Prostate gland (tissue), 2 donors: ENCODE measurements at regions not wholly inside any gene's neighbourhood (a gene's known extent, or its start where the extent isn't known, plus 50 kb on each side); places are given as distances from the start of the nearest gene placed in this dataset.

Experiments
- DNase-seq: peaks from one replicate; pipeline ENCODE4 v3.0.0-alpha.2; 2019; ENCODE audit warnings: low spot score
- H3K27ac ChIP-seq, 2 donors: fragments of 200-600 bp; sonication (generic); 2 replicates each; pipeline ENCODE4 v1.5.1; 2017 to 2019
- H3K27me3 ChIP-seq: fragments of 200-600 bp; sonication (generic); replicated peaks from 2 replicates; pipeline ENCODE4 v1.5.1; 2019; ENCODE audit not compliant: insufficient read depth
- H3K36me3 ChIP-seq, 2 donors: fragments of 200-600 bp; sonication (generic); 1 replicate in 1 of 2; 2 replicates in 1 of 2; pipeline versions ENCODE4 v1.5.1 to v1.8.1; 2017 to 2019
- H3K4me1 ChIP-seq: fragments of 200-600 bp; sonication (generic); replicated peaks from 2 replicates; pipeline ENCODE4 v1.5.1; 2019
- H3K4me3 ChIP-seq, 2 donors: fragments of 200-600 bp; sonication (generic); 2 replicates each; pipeline ENCODE4 v1.5.1; 2017 to 2019
- H3K9me3 ChIP-seq: fragments of 200-600 bp; sonication (generic); 2 replicates; pipeline ENCODE4 v1.5.1; 2017
- CTCF ChIP-seq, 4 experiments: fragments of 200-600 bp in 2 of 4; fragments of 450-650 bp in 2 of 4; sonication (generic) in 2 of 4; IDR thresholded peaks; 1 replicate in 3 of 4; 2 replicates in 1 of 4; pipeline ENCODE4 v1.5.1; 2016 to 2019; ENCODE audit warnings: antibody characterized with exemption in 4 of 4, mild to moderate bottlenecking in 2 of 4, moderate library complexity in 2 of 4
- POLR2A ChIP-seq: fragments of 450-650 bp; IDR thresholded peaks from one replicate; pipeline ENCODE4 v1.6.1; 2016; ENCODE audit warnings: antibody characterized with exemption, mild to moderate bottlenecking
- POLR2AphosphoS5 ChIP-seq: sonication (generic); formaldehyde crosslinking; IDR thresholded peaks from one replicate; pipeline ENCODE4 v1.6.1; 2017; ENCODE audit warnings: antibody characterized with exemption
- WGBS: methylation state at CpG from one replicate; pipeline ENCODE4 v1.1.5; 2018; 5-methylcytosine and 5-hydroxymethylcytosine counted together
- intact Hi-C: fragments of 100-400 bp; cut with DNase I; formaldehyde crosslinking; loops from one replicate; pipeline ENCODE4 v1.14.2; 2022

- no peak for DNase-seq
- no peak overlapping the region for H3K27ac ChIP-seq
- intact Hi-C loops, result no loop called here
- H3K27me3 ChIP-seq, result no peaks in the 10 kb centered on the region
- H3K4me3 ChIP-seq, result no peak overlapping the region
- TF ChIP-seq POLR2AphosphoS5 (no peak), CTCF (IDR thresholded peaks at IDR 0.05) (no peak), POLR2A (no peak)
- no peaks in the 10 kb centered on the region for H3K9me3 ChIP-seq
- H3K36me3 ChIP-seq, result no peaks in the 10 kb centered on the region
- no peaks in the 10 kb centered on the region for H3K4me1 ChIP-seq
- WGBS, result 85% methylated on average over 3 of the region's 3 CpGs
Observed at GRCh38 chr3:3264796-3265195, 85.3 kb upstream of the CRBN start.

- Histone ChIP-seq H3K4me1 (no peaks in the 10 kb centered on the region), H3K27ac (no peak overlapping the region), H3K36me3 (no peaks in the 10 kb centered on the region), H3K4me3 (no peak overlapping the region), H3K27me3 (no peaks in the 10 kb centered on the region), H3K9me3 (no peaks in the 10 kb centered on the region)
- intact Hi-C loops, result no loop called here
- TF ChIP-seq POLR2A (no peak), POLR2AphosphoS5 (no peak), CTCF (IDR thresholded peaks at IDR 0.05) (no peak)
- DNase-seq, result no peak
Observed at GRCh38 chr3:3260870-3261269, 81.4 kb upstream of the CRBN start.

- WGBS, result 88% methylated on average over 3 of the region's 3 CpGs
- TF ChIP-seq POLR2A (no peak), POLR2AphosphoS5 (no peak), CTCF (IDR thresholded peaks at IDR 0.05) (no peak)
- no peaks in the 10 kb centered on the region for H3K4me1 ChIP-seq
Observed at GRCh38 chr3:3259181-3259580, 79.7 kb upstream of the CRBN start.

GRCh38 chr3:3258281-3258680 lies 78.8 kb upstream of the CRBN start:
- no peak for DNase-seq
- H3K36me3 ChIP-seq, result no peaks in the 10 kb centered on the region
- 94% methylated on average over 3 of the region's 3 CpGs for WGBS
- no peak for TF ChIP-seq POLR2AphosphoS5
- TF ChIP-seq POLR2A, result no peak
- no peak for TF ChIP-seq CTCF (IDR thresholded peaks at IDR 0.05)
- no peaks in the 10 kb centered on the region for H3K27me3 ChIP-seq
- no peaks in the 10 kb centered on the region for H3K4me1 ChIP-seq
- intact Hi-C loops, result no loop called here
- H3K9me3 ChIP-seq, result no peaks in the 10 kb centered on the region
- H3K27ac ChIP-seq, result no peak overlapping the region
- H3K4me3 ChIP-seq, result no peak overlapping the region

More at GRCh38 chr3:3259181-3259580, 79.7 kb upstream of the CRBN start:
- Histone ChIP-seq H3K36me3 (no peaks in the 10 kb centered on the region), H3K4me3 (no peak overlapping the region), H3K27me3 (no peaks in the 10 kb centered on the region), H3K27ac (no peak overlapping the region), H3K9me3 (no peaks in the 10 kb centered on the region)
- DNase-seq, result no peak
- intact Hi-C loops, result no loop called here

- no peaks in the 10 kb centered on the region for H3K9me3 ChIP-seq
- no peaks in the 10 kb centered on the region for H3K27me3 ChIP-seq
- TF ChIP-seq CTCF (IDR thresholded peaks at IDR 0.05) (no peak), POLR2A (no peak), POLR2AphosphoS5 (no peak)
- intact Hi-C loops, result no loop called here
- no peaks in the 10 kb centered on the region for H3K36me3 ChIP-seq
- DNase-seq, result no peak
- no peak overlapping the region for H3K27ac ChIP-seq
- no peaks in the 10 kb centered on the region for H3K4me1 ChIP-seq
- WGBS, result 70% methylated on average over 4 of the region's 4 CpGs
- H3K4me3 ChIP-seq, result no peak overlapping the region
Observed at GRCh38 chr3:3241596-3241995, 62.1 kb upstream of the CRBN start.
